Activated CD4-positive, alpha-beta T cell treated with anti-CD3 and anti-CD28 coated beads, Interleukin-10, Interleukin-2, amounts not matched to agents 100 ng/mL and 50 ng/mL, durations not matched to agents 16 hours and 8 hours (primary cell): ENCODE measurements at regions not wholly inside any gene's neighbourhood (a gene's known extent, or its start where the extent isn't known, plus 50 kb on each side); places are given as distances from the start of the nearest gene placed in this dataset.

Experiments
- DNase-seq: peaks from one replicate; pipeline ENCODE4 v3.0.0-alpha.2; 2020

GRCh38 chr2:153096272-153096671 is 377.9 kb downstream of the ARL6IP6 start:
- DNase-seq, result no peak

- DNase-seq, result no peak
Measured at GRCh38 chr2:153091344-153091743, 372.9 kb downstream of the ARL6IP6 start.

- no peak for DNase-seq
Measured at GRCh38 chr2:153079315-153079714, 360.9 kb downstream of the ARL6IP6 start.

- no peak for DNase-seq
Measured at GRCh38 chr2:153077311-153077710, 358.9 kb downstream of the ARL6IP6 start.

GRCh38 chr2:153074207-153074606 is 355.8 kb downstream of the ARL6IP6 start:
- no peak for DNase-seq

- no peak for DNase-seq
Measured at GRCh38 chr2:153072813-153073212, 354.4 kb downstream of the ARL6IP6 start.

GRCh38 chr2:153072077-153072476 is 353.7 kb downstream of the ARL6IP6 start:
- DNase-seq, result no peak

GRCh38 chr2:153071090-153071489 is 352.7 kb downstream of the ARL6IP6 start:
- no peak for DNase-seq

GRCh38 chr2:153068915-153069314 is 350.5 kb downstream of the ARL6IP6 start:
- no peak for DNase-seq

- DNase-seq, result no peak
Measured at GRCh38 chr2:153068052-153068451, 349.6 kb downstream of the ARL6IP6 start.

- no peak for DNase-seq
Measured at GRCh38 chr2:153059338-153060052, 341.1 kb downstream of the ARL6IP6 start.

GRCh38 chr2:153057743-153058142 is 339.3 kb downstream of the ARL6IP6 start:
- DNase-seq, result no peak

GRCh38 chr2:153055182-153055581 is 336.8 kb downstream of the ARL6IP6 start:
- no peak for DNase-seq

GRCh38 chr2:153052807-153053559 is 334.6 kb downstream of the ARL6IP6 start:
- no peak for DNase-seq

- DNase-seq, result no peak
Measured at GRCh38 chr2:153047220-153047619, 328.8 kb downstream of the ARL6IP6 start.

- no peak for DNase-seq
Measured at GRCh38 chr2:153043385-153043784, 325.0 kb downstream of the ARL6IP6 start.

- DNase-seq, result no peak
Measured at GRCh38 chr2:153028626-153029025, 310.2 kb downstream of the ARL6IP6 start.

GRCh38 chr2:153027533-153027932 is 309.1 kb downstream of the ARL6IP6 start:
- DNase-seq, result no peak

- DNase-seq, result no peak
Measured at GRCh38 chr2:153020201-153020600, 301.8 kb downstream of the ARL6IP6 start.

GRCh38 chr2:153005071-153005730 is 286.8 kb downstream of the ARL6IP6 start:
- DNase-seq, result no peak

- no peak for DNase-seq
Measured at GRCh38 chr2:153004627-153005026, 286.2 kb downstream of the ARL6IP6 start.

GRCh38 chr2:152974146-152974545 is 255.7 kb downstream of the ARL6IP6 start:
- no peak for DNase-seq

GRCh38 chr2:152971685-152972084 is 253.3 kb downstream of the ARL6IP6 start:
- no peak for DNase-seq

GRCh38 chr2:152962446-152962845 is 244.0 kb downstream of the ARL6IP6 start:
- no peak for DNase-seq
